ENCODE measurements at regions not wholly inside any gene's neighbourhood (a gene's known extent, or its start where the extent isn't known, plus 50 kb on each side); places are given as distances from the start of the nearest gene placed in this dataset.

GRCh38 chr12:74818412-74818811 lies 280.8 kb downstream of the ATXN7L3B start:
- DNase-seq = no peak

DNA sequence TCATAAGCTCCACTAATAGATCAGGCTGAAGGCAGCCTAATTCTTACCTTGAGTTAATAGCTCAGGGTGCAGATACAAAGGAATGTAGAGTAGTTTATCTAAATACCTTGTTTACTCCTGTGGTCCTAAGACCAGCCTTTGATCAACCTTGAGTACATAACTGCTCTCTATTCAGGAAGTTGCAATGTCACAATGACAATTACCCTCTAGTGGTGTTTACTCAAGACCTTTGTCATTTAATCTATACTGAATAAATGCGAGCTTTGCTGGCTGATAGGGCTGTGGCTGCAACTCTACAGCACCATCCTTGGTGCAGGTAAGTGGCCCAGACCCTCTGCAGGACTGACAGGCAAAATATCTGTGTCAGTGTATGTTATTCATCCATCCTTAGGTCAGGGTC lies 282.7 kb downstream of the ATXN7L3B start:
- DNase-seq = no peak

GRCh38 chr12:74836567-74836966 lies 298.9 kb downstream of the ATXN7L3B start:
- DNase-seq = no peak

DNA sequence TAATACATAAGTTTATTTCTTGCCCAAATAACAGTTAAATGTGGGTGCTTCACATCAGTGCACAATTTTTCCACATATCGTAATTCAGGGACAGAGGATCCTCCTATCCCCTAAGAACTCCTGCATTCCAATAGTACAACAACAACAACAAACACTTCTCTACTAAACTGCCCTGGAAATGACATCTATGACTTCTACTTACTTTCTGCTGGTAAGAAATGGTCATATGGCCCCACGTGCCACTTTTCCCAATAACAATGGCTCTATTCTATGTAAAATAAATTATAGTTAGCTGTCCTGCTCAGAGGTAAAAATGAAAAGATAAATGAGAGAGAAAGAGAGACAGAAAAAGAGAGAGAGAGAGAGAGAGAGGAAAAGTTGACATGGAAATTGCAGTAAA lies 308.5 kb downstream of the ATXN7L3B start:
- no peak for DNase-seq

DNA sequence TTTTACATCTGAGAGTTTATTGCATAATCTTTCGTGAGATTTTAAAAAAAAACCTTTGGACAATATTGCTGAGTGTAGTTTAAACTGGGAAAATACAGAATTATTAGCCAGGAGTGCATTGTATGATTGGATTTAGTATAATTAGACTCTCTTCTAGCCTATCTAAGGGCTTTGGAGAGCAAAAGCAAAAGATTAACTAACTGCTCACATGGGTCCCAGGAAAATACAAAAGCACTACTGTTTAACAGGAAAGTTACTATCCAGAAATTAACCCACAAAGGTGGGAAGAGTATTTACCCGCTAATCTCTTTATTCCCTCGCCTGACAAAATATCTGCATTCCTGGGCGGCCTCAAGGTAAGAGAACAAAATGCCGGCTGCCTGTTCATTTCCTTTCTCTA lies 309.5 kb downstream of the ATXN7L3B start:
- no peak for DNase-seq

- DNase-seq = no peak
These were observed 310.4 kb downstream of the ATXN7L3B start for GRCh38 chr12:74848006-74848405.

GRCh38 chr12:74849801-74850200 lies 312.2 kb downstream of the ATXN7L3B start:
- no peak for DNase-seq

DNA sequence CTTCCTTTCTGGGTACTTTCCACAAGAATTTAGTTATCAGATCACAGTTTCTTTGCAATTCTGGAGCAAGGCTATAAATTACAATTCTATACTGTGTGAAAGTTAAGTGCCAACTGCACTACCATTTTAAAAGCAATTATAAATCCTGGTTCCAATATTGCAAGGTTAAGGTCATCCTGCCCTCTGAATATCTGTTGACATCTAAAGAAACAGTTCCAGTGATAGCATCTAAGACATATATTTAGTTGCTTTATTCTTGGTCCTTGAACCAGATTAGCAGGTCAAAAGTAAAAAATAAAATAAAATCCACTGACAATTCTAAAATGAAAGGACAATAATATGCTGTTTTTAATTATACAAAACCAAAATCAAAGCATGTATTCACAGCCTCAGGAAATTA lies 334.2 kb downstream of the ATXN7L3B start:
- no peak for DNase-seq

- DNase-seq = no peak
These were observed 323.9 kb downstream of the KCNC2 start for GRCh38 chr12:74885775-74886174.

- no peak for DNase-seq
These were observed 320.6 kb downstream of the KCNC2 start for GRCh38 chr12:74889073-74889472.

DNA sequence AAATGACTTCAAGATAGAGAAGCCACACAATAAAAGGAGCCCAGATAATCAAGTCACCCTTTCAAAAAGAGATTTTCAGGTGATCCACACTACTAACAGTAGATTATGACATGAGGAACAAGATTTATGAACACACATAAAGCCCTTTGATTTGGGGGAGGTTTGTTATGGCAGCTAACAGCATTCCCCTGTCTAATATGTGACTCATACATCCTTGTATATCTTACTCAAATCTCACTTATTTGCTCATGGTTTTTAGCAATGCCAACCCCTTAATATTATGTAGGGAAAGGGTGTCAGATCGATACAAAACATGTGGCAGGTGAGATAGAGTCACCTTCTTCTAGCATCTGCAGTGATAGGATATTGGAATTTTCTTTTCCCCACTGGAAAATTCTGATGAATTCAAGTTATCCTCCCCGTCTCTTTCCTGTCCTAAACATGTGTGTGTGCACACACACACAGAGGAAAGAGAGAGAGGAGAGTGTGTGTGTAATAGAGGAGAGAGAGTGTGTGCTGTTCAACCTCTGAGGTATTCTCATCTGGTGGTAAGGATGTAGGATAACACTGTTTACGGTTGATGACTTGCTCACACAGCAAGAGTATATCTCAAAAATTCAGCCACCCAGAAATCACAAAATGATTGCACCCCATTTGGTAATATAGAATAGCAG lies 319.9 kb downstream of the KCNC2 start:
- DNase-seq = no peak

DNA sequence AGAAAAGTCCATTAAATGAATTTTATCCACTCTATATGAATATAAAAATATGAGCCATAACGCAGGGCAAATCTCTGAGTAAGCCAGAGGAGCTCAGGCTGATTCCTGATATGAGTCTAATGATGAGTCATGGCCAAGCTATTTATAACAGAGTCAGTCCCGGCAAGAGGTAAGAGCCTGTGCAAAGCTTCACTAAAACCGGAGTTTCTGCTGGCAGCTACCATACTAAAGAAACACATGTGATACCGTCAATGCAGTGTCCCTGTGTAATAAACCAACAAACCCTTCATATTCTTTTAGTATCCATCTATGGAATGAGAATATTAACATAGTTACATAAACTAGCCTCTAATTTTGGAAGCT lies 319.4 kb downstream of the KCNC2 start:
- no peak for DNase-seq

- DNase-seq = no peak
These were observed 318.5 kb downstream of the KCNC2 start for GRCh38 chr12:74891083-74891668.

GRCh38 chr12:74892057-74892633 lies 317.5 kb downstream of the KCNC2 start:
- DNase-seq = no peak

DNA sequence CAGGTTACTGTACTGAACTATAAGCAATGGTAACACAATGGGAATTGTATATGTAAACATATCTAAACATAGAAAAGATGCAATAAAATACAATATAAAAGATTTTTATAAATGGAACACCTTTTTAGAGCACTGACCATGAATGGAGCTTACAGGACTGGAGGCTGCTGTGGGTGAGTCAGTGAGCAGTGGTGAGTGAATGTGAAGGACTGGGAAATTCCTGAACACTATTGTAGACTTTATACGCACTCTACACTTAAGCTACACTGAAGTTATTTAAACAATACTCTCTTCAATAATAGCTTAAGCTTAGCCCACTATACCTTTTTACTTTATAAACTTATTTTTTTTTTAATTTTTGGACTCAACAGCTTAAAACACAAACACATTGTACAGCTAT lies 313.5 kb downstream of the KCNC2 start:
- DNase-seq = no peak

DNA sequence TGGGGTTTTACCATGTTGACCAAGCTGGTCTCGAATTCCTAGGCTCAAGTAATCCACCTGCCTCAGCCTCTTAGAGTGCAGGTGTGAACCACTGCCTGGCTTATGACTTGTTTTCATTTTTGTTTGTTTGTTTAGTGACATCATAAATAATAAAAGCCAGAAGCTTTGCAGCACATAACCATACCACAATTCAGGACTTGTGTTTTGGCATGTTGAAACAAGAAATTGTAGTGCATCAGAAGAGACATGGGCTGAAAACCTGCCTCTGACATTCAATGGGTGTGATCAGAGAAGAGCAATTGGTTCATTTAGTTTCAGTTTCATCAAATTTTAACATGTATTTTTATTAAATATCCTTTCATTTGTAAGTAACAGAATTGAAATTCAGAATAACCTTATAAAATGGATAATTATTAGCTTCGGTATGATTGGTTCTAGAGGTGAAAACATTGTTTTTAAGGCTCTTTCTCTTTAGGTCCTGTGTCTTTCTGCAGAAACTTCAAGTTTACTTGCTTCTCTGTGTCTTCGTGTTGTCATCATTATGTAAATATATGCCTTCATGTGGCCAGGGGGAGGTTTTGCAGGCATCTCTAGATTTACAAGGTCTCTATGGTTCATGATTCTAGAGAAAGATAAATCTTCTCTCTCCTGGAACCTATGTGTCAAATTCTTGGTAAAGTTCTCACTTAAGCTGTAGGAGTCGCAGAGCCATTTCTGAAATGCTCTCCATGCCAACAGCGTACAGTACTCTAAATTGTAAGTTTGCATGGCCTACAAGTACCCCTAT lies 312.0 kb downstream of the KCNC2 start:
- no peak for DNase-seq

GRCh38 chr12:74899031-74899829 lies 310.4 kb downstream of the KCNC2 start:
- DNase-seq = no peak

GRCh38 chr12:74900232-74900631 lies 309.4 kb downstream of the KCNC2 start:
- DNase-seq = no peak

DNA sequence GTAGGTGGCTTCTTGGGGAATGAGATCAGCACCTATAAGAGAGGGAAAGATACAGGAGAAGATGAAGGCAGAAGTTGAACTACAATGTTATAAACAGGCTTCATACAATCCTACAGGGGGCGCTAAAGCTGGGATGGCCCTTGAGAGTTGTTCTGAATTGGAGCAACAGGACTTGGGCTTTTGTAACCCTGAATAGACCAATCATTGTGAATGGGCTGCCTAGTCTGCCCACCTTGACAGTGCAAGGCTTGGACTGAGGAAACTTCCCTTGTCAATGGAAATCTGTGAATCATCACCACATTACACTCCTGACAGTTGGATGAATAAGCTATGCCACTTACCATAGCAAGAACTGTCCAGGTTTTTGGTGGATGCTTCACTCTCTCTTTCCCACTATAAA lies 306.1 kb downstream of the KCNC2 start:
- no peak for DNase-seq

DNA sequence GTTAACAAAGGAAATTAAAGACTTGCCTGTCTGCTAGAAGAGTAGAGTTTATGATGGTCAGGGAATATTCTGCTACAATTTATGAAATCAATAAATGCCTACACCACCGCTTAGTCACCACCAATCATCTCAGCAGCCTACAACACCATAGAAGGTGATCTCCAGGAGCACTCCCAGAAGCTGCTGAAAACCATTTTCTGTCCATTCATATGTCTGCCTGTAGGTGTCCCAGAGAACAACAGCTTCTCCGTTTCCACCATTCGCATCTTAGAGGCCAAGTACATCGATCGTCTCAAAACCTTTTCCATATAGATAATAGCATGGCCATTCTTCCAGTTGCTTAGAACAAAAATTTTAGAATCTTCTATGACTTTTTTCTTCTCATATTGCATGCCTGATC lies 303.4 kb downstream of the KCNC2 start:
- DNase-seq = no peak

- no peak for DNase-seq
These were observed 298.8 kb downstream of the KCNC2 start for GRCh38 chr12:74910831-74911230.

- no peak for DNase-seq
These were observed 295.3 kb downstream of the KCNC2 start for GRCh38 chr12:74914378-74914777.

GRCh38 chr12:74915718-74916117 lies 293.9 kb downstream of the KCNC2 start:
- DNase-seq = no peak

All from NCI-H2029 treated with DMSO at 0.1 percent for 48 hours (cell line).